Trophoblast cell (in vitro differentiated cells and primary cell): ENCODE measurements at regions not wholly inside any gene's neighbourhood (a gene's known extent, or its start where the extent isn't known, plus 50 kb on each side); places are given as distances from the start of the nearest gene placed in this dataset.

ENCODE experiments used
- DNase-seq, 2 donors: peaks; one replicate each; pipeline ENCODE4 v3.0.0-alpha.2; 2016
- H2AFZ ChIP-seq: 2 replicates; pipeline ENCODE4 v1.6.1; 2013; ENCODE audit warnings: low read length, moderate library complexity, mild to moderate bottlenecking; ENCODE audit not compliant: insufficient read depth, poor library complexity
- H2AK5ac ChIP-seq: 2 replicates; pipeline ENCODE4 v1.6.1; 2013; ENCODE audit warnings: mild to moderate bottlenecking, low read length
- H2BK120ac ChIP-seq: 2 replicates; pipeline ENCODE4 v1.6.1; 2013; ENCODE audit warnings: low read length, mild to moderate bottlenecking, moderate library complexity; ENCODE audit not compliant: insufficient read depth, poor library complexity
- H2BK12ac ChIP-seq: 2 replicates; pipeline ENCODE4 v1.6.1; 2013; ENCODE audit warnings: mild to moderate bottlenecking, low read length, moderate library complexity
- H2BK5ac ChIP-seq: 2 replicates; pipeline ENCODE4 v1.6.1; 2013; ENCODE audit warnings: low read length, low read depth, moderate library complexity, mild to moderate bottlenecking; ENCODE audit not compliant: poor library complexity
- H3K14ac ChIP-seq: 2 replicates; pipeline ENCODE4 v1.6.1; 2013; ENCODE audit warnings: mild to moderate bottlenecking, low read length
- H3K18ac ChIP-seq: 2 replicates; pipeline ENCODE4 v1.6.1; 2013; ENCODE audit warnings: mild to moderate bottlenecking, low read length
- H3K23ac ChIP-seq: 2 replicates; pipeline ENCODE4 v1.6.1; 2013; ENCODE audit warnings: low read length
- H3K27ac ChIP-seq: 2 replicates; pipeline ENCODE4 v1.5.1; 2013; ENCODE audit warnings: low read depth, mild to moderate bottlenecking, inconsistent platforms, low read length, moderate library complexity
- H3K27me3 ChIP-seq: 2 replicates; pipeline ENCODE4 v1.6.1; 2013; ENCODE audit warnings: inconsistent platforms, mild to moderate bottlenecking, low read length, moderate library complexity; ENCODE audit not compliant: insufficient read depth
- H3K36me3 ChIP-seq, 2 experiments: 1 replicate in 1 of 2; 2 replicates in 1 of 2; pipeline ENCODE4 v1.6.1; 2013; ENCODE audit warnings: low read length in 2 of 2, mild to moderate bottlenecking in 2 of 2, moderate library complexity in 1 of 2; ENCODE audit not compliant: insufficient read depth in 2 of 2, control insufficient read depth in 1 of 2
- H3K4ac ChIP-seq: 2 replicates; pipeline ENCODE4 v1.6.1; 2013; ENCODE audit warnings: low read depth, mild to moderate bottlenecking, low read length, moderate library complexity
- H3K4me1 ChIP-seq, 2 experiments: 1 replicate in 1 of 2; 2 replicates in 1 of 2; pipeline ENCODE4 v1.6.1; 2013; ENCODE audit warnings: low read length in 2 of 2, mild to moderate bottlenecking in 2 of 2, moderate library complexity in 1 of 2; ENCODE audit not compliant: insufficient read depth in 2 of 2, control insufficient read depth in 1 of 2
- H3K4me2 ChIP-seq: 2 replicates; pipeline ENCODE4 v1.6.1; 2013; ENCODE audit warnings: inconsistent platforms, mild to moderate bottlenecking, low read length, moderate library complexity
- H3K4me3 ChIP-seq: 2 replicates; pipeline ENCODE4 v1.5.1; 2013; ENCODE audit warnings: mild to moderate bottlenecking, low read depth, low read length, inconsistent platforms
- H3K79me1 ChIP-seq: one replicate; pipeline ENCODE4 v1.6.1; 2013; ENCODE audit warnings: low read length
- H3K79me2 ChIP-seq: 2 replicates; pipeline ENCODE4 v1.6.1; 2013; ENCODE audit warnings: low read length, mild to moderate bottlenecking; ENCODE audit not compliant: control insufficient read depth, insufficient read depth, poor library complexity
- H3K9ac ChIP-seq: 2 replicates; pipeline ENCODE4 v1.6.1; 2013; ENCODE audit warnings: mild to moderate bottlenecking, low read length
- H3K9me3 ChIP-seq: 2 replicates; pipeline ENCODE4 v1.6.1; 2013; ENCODE audit warnings: low read depth, mild to moderate bottlenecking, control low read depth, inconsistent platforms, low read length; ENCODE audit not compliant: insufficient read depth
- H4K12ac ChIP-seq: 2 replicates; pipeline ENCODE4 v1.6.1; 2013; ENCODE audit warnings: low read depth, mild to moderate bottlenecking, low read length, moderate library complexity
- H4K8ac ChIP-seq: 2 replicates; pipeline ENCODE4 v1.6.1; 2013; ENCODE audit warnings: low read depth, mild to moderate bottlenecking, low read length, moderate library complexity
- H4K91ac ChIP-seq: one replicate; pipeline ENCODE4 v1.6.1; 2013; ENCODE audit warnings: low read depth, mild to moderate bottlenecking, low read length, moderate library complexity
- WGBS: extraction: QIAGEN DNeasy Blood & Tissue Kit; methylation state at CpG from one replicate; pipeline ENCODE4 v1.1.7; 2013; ENCODE audit warnings: missing lambda C conversion rate; ENCODE audit not compliant: insufficient read length, insufficient coverage; ENCODE audit errors: extremely low coverage; 5-methylcytosine and 5-hydroxymethylcytosine counted together

DNA sequence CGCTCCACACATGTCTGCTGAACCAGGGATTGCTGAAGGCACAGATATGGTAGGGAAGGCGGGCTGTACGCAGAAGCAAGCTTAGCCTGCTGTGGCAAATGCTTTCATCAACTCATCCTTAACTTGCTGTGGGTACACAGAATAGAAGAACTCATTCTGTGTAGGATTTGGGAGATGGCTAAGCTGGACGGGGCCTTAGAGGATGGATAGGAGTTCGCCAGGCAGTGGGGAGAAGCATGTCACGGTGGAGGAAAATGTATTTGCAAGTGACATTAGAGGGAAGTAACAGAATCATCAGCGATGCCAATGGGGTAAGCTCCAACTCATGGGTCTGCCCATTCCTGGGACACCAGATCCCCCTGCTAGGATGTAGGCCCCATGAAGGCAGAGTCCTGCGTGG lies 96.7 kb upstream of the SMIM21 start:
- WGBS: no CpG with 5 or more reads among the region's 8 CpGs

DNA sequence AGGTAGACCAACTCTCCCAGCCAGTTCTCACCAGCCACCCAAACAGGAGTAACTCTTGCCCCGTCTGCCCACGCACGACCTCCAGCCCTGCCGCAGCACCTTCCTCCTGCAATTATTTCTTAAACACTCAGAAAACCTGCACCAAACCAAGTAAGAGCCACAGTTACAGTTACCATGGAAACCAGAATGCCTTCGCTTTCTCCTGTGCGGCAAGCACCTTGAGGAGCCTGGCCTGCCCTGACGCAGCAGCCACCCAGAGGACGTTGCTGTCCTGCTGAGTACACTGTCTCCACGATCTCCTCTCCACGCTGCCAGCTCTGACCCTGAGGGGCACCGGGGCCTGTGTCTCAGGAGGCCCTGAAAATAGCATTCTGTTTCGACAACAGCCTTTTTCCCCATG lies 94.3 kb upstream of the SMIM21 start:
- Histone ChIP-seq H4K8ac (no peak overlapping the region), H4K91ac (no peak overlapping the region), H2BK120ac (no peak overlapping the region), H4K12ac (no peak overlapping the region), H3K79me1 (no peaks in the 10 kb centered on the region), H3K9ac (no peak overlapping the region), H2BK5ac (no peak overlapping the region), H2AFZ (no peak overlapping the region), H3K14ac (no peak overlapping the region), H3K27me3 (no peaks in the 10 kb centered on the region), H3K4ac (no peak overlapping the region), H3K9me3 (peaks cover 7% of the 10 kb centered on the region), H2BK12ac (no peak overlapping the region), H3K4me2 (no peak overlapping the region), H3K79me2 (no peaks in the 10 kb centered on the region), H3K4me1 (no peaks in the 10 kb centered on the region), H3K23ac (no peak overlapping the region), H2AK5ac (no peak overlapping the region), H3K18ac (no peak overlapping the region), H3K36me3 (no peaks in the 10 kb centered on the region), H3K4me3 (no peak overlapping the region), H3K27ac (no peak overlapping the region)
- DNase-seq: no peak
- no CpG with 5 or more reads among the region's 12 CpGs for WGBS

More for the DNA sequence above, 96.7 kb upstream of the SMIM21 start:
- Histone ChIP-seq H2BK120ac (no peak overlapping the region), H3K79me1 (no peaks in the 10 kb centered on the region), H3K27ac (no peak overlapping the region), H4K12ac (no peak overlapping the region), H2AFZ (no peak overlapping the region), H3K9me3 (peaks cover 5% of the 10 kb centered on the region), H4K91ac (no peak overlapping the region), H3K23ac (no peak overlapping the region), H3K36me3 (no peaks in the 10 kb centered on the region), H3K4ac (no peak overlapping the region), H2AK5ac (no peak overlapping the region), H3K4me3 (no peak overlapping the region), H2BK5ac (no peak overlapping the region), H3K4me1 (no peaks in the 10 kb centered on the region), H3K18ac (no peak overlapping the region), H3K9ac (no peak overlapping the region), H4K8ac (no peak overlapping the region), H3K4me2 (no peak overlapping the region), H3K14ac (no peak overlapping the region), H3K79me2 (no peaks in the 10 kb centered on the region), H2BK12ac (no peak overlapping the region), H3K27me3 (no peaks in the 10 kb centered on the region)
- DNase-seq: no peak

DNA sequence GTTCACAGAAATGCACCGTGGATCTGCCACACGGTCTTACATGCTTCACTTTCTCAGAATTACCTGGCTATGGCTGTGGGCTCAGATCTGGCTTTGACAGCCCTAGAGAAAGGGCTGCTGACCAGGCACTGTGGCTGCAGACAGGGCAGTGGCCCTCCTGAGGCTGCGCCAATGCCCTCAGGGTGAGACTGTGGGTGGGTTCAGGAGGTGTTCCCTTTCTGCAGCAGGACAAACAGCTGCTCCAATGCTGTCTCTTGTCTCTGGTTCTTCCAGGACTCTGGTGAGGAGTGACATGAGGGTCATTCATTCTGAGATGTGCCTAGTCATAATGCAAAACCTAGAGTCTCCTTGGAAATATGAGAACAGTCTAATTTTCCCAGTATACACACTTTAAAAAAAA lies 90.5 kb upstream of the SMIM21 start:
- peaks cover 10% of the 10 kb centered on the region for H3K9me3 ChIP-seq
- H4K91ac ChIP-seq: no peak overlapping the region
- no peak overlapping the region for H2BK5ac ChIP-seq
- no peak overlapping the region for H3K9ac ChIP-seq
- H3K4ac ChIP-seq: no peak overlapping the region
- H2AFZ ChIP-seq: no peak overlapping the region
- DNase-seq: no peak
- no peaks in the 10 kb centered on the region for H3K79me2 ChIP-seq
- H3K4me1 ChIP-seq: no peaks in the 10 kb centered on the region
- H3K79me1 ChIP-seq: no peaks in the 10 kb centered on the region
- no peak overlapping the region for H3K18ac ChIP-seq
- no peak overlapping the region for H4K12ac ChIP-seq
- no peak overlapping the region for H3K4me2 ChIP-seq
- H2BK12ac ChIP-seq: no peak overlapping the region
- H3K27ac ChIP-seq: no peak overlapping the region
- H2BK120ac ChIP-seq: no peak overlapping the region
- no peak overlapping the region for H4K8ac ChIP-seq
- WGBS: no CpG with 5 or more reads among the region's 3 CpGs
- H3K23ac ChIP-seq: no peak overlapping the region
- H3K14ac ChIP-seq: no peak overlapping the region
- no peak overlapping the region for H3K4me3 ChIP-seq
- no peak overlapping the region for H2AK5ac ChIP-seq
- no peaks in the 10 kb centered on the region for H3K36me3 ChIP-seq
- no peaks in the 10 kb centered on the region for H3K27me3 ChIP-seq

DNA sequence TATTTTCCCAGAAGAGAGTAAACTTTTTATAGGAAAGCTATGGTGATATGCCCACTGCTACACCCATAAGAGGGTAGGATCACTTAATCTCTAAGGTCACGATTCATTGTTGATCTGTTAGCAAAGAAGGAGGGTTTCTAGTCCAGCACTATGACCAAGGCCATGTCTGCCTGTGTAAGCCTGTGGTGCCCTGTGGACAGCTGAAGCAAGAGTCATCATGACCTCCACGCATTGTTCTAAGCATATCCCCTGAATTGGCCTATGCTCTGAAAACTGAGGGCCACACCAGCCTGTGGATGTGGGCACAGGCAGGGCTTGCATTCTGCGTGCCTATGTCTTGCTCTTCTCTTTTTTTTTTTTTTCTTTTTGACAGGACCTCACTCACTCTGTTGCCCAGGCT lies 89.8 kb upstream of the SMIM21 start:
- H3K4ac ChIP-seq: no peak overlapping the region
- no CpG with 5 or more reads among the region's 3 CpGs for WGBS
- H2BK5ac ChIP-seq: no peak overlapping the region
- no peak overlapping the region for H2BK120ac ChIP-seq
- H3K36me3 ChIP-seq: no peaks in the 10 kb centered on the region
- H3K18ac ChIP-seq: no peak overlapping the region
- no peak overlapping the region for H3K14ac ChIP-seq
- no peaks in the 10 kb centered on the region for H3K79me2 ChIP-seq
- H2BK12ac ChIP-seq: no peak overlapping the region
- no peak overlapping the region for H4K8ac ChIP-seq
- H3K23ac ChIP-seq: no peak overlapping the region
- H3K79me1 ChIP-seq: no peaks in the 10 kb centered on the region
- H4K12ac ChIP-seq: no peak overlapping the region
- no peak overlapping the region for H3K4me2 ChIP-seq
- H3K4me1 ChIP-seq: no peaks in the 10 kb centered on the region
- H2AFZ ChIP-seq: no peak overlapping the region
- no peak overlapping the region for H4K91ac ChIP-seq
- peaks cover 10% of the 10 kb centered on the region for H3K9me3 ChIP-seq
- H2AK5ac ChIP-seq: no peak overlapping the region
- no peak for DNase-seq
- H3K27me3 ChIP-seq: no peaks in the 10 kb centered on the region
- H3K27ac ChIP-seq: no peak overlapping the region
- H3K4me3 ChIP-seq: no peak overlapping the region
- no peak overlapping the region for H3K9ac ChIP-seq
